Stomach (tissue), 4 donors: ENCODE measurements at regions not wholly inside any gene's neighbourhood (a gene's known extent, or its start where the extent isn't known, plus 50 kb on each side); places are given as distances from the start of the nearest gene placed in this dataset.

Source experiments
- POLR2A ChIP-seq, 4 donors: fragments of 450-650 bp; IDR thresholded peaks; one replicate each; pipeline ENCODE4 v1.6.1; 2016; ENCODE audit warnings: antibody characterized with exemption in 4 of 4, control low read depth in 2 of 4, mild to moderate bottlenecking in 1 of 4, moderate library complexity in 1 of 4
- TF ChIP-seq, protein P1 (sequence below), 7 experiments: fragments of 450-650 bp in 4 of 7; fragments of 200-600 bp in 3 of 7; sonication (generic) in 3 of 7; IDR thresholded peaks; one replicate each; pipeline ENCODE4 v1.5.1; 2016 to 2019; ENCODE audit warnings: antibody characterized with exemption in 7 of 7, control low read depth in 2 of 7, mild to moderate bottlenecking in 1 of 7

DNA sequence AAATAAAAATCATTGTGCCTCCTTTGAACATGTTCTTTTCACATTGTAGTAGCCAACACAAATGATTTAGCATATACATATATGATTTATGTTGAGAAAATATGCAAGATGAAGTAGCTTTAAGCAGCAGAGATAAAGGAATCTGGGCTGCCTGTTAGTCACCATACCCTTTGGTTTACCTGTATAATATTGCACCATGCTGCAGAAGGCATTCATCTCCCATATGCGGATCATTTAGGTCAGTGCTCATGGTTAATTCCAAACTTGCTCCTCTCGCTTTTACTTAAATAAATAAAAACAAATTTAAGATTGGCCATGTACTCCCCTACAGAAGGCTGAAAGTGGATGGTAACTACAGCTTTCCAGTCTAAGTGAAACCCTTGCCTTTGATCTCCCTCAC is 86.7 kb upstream of the TBL1XR1 start:
- no peak for TF ChIP-seq POLR2A (IDR thresholded peaks at IDR 0.05)
- TF ChIP-seq, protein P1, sequence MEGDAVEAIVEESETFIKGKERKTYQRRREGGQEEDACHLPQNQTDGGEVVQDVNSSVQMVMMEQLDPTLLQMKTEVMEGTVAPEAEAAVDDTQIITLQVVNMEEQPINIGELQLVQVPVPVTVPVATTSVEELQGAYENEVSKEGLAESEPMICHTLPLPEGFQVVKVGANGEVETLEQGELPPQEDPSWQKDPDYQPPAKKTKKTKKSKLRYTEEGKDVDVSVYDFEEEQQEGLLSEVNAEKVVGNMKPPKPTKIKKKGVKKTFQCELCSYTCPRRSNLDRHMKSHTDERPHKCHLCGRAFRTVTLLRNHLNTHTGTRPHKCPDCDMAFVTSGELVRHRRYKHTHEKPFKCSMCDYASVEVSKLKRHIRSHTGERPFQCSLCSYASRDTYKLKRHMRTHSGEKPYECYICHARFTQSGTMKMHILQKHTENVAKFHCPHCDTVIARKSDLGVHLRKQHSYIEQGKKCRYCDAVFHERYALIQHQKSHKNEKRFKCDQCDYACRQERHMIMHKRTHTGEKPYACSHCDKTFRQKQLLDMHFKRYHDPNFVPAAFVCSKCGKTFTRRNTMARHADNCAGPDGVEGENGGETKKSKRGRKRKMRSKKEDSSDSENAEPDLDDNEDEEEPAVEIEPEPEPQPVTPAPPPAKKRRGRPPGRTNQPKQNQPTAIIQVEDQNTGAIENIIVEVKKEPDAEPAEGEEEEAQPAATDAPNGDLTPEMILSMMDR (IDR thresholded peaks at IDR 0.05), result no peak
